ENCODE measurements at regions not wholly inside any gene's neighbourhood (a gene's known extent, or its start where the extent isn't known, plus 50 kb on each side); places are given as distances from the start of the nearest gene placed in this dataset.

DNA sequence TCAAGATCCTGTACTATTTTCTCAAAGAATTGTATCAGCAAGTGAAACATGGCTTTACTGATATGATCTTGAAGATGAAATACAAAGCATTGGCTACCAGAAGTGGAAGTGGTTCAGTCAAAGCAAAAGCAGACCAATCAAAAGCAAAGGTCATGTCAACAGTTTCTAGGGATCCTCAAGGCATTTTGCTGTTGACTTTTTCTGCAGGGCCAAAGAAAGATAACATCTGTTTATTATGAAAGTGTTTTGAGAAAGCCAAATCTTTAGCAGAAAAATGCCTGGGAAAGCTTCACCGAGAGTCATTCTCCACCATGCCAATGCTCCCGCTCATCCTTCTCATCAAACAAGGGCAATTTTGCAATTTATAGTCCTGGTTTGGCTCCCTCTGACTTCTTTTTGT is 90.3 kb upstream of the ACO1 start:
- peaks cover 0 to 7% of the 10 kb centered on the region in 2 donors for H3K9me3 Mint-ChIP-seq
- H3K4me1 Mint-ChIP-seq, result no peaks in the 10 kb centered on the region
- DNase-seq, result no peak
- H3K4me3 Mint-ChIP-seq, result no peak overlapping the region
- no peak for ATAC-seq (replicated peaks)
- H3K27ac Mint-ChIP-seq, result no peak overlapping the region
- no peaks in the 10 kb centered on the region for H3K36me3 Mint-ChIP-seq
- peaks cover 11 to 26% of the 10 kb centered on the region in 2 donors for H3K27me3 Mint-ChIP-seq

- H3K36me3 Mint-ChIP-seq, result no peaks in the 10 kb centered on the region
Observed at GRCh38 chr9:32300373-32300772, 84.1 kb upstream of the ACO1 start.

DNA sequence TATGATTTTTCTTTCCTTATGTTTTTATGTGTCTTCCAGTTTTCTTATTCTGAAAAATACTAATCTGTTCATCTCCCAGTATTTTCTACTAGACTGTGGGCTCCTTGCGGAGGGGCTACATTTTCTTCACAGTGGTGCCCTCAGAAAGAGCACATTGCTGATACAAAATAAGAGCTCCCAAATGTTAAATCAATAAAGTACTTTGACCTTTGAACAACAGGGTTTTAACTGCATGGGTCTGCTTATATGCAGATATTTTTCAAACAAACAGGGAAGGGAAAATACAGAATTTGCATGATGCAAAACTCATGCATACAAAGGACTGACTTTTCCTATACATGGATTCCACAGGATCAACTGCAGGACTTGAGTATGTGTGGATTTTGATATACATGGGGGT is 79.9 kb upstream of the ACO1 start:
- no peaks in the 10 kb centered on the region for H3K4me1 Mint-ChIP-seq
- H3K27me3 Mint-ChIP-seq, result no peaks in the 10 kb centered on the region
- no peaks in the 10 kb centered on the region for H3K36me3 Mint-ChIP-seq
- no peak for DNase-seq
- ATAC-seq (replicated peaks), result no peak
- H3K27ac Mint-ChIP-seq, result no peak overlapping the region
- H3K9me3 Mint-ChIP-seq, result peaks cover 7 to 8% of the 10 kb centered on the region in 2 donors
- no peak overlapping the region for H3K4me3 Mint-ChIP-seq

More at GRCh38 chr9:32300373-32300772, 84.1 kb upstream of the ACO1 start:
- Mint-ChIP-seq H3K9me3 (peaks cover 0 to 3% of the 10 kb centered on the region in 2 donors), H3K4me1 (no peaks in the 10 kb centered on the region), H3K27me3 (peaks cover 5 to 12% of the 10 kb centered on the region in 2 donors), H3K4me3 (no peak overlapping the region), H3K27ac (no peak overlapping the region)
- ATAC-seq (replicated peaks) (no peak), DNase-seq (no peak)

DNA sequence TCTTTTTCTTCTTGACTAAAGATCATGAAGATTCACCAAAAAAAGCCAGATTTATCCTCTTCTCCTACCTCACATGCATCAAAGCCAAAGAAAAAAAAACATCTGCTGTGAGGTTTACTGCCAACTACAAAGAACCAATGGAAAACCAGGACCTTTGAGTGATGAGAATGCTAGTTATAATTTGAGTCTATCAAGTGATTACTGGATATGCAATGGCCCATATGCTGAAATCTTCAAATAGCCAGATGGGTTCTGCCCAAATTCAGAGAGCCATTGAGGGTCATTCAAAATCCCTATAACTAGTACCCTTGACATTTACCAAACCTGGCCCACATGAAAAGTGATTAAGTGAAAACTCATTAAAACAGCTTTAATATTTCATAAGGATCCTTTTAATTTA is 78.4 kb upstream of the ACO1 start:
- no peaks in the 10 kb centered on the region for H3K4me1 Mint-ChIP-seq
- DNase-seq, result no peak
- peaks cover 7 to 8% of the 10 kb centered on the region in 2 donors for H3K9me3 Mint-ChIP-seq
- no peak overlapping the region for H3K27ac Mint-ChIP-seq
- ATAC-seq (replicated peaks), result no peak
- H3K4me3 Mint-ChIP-seq, result no peak overlapping the region
- H3K27me3 Mint-ChIP-seq, result no peaks in the 10 kb centered on the region
- no peaks in the 10 kb centered on the region for H3K36me3 Mint-ChIP-seq

DNA sequence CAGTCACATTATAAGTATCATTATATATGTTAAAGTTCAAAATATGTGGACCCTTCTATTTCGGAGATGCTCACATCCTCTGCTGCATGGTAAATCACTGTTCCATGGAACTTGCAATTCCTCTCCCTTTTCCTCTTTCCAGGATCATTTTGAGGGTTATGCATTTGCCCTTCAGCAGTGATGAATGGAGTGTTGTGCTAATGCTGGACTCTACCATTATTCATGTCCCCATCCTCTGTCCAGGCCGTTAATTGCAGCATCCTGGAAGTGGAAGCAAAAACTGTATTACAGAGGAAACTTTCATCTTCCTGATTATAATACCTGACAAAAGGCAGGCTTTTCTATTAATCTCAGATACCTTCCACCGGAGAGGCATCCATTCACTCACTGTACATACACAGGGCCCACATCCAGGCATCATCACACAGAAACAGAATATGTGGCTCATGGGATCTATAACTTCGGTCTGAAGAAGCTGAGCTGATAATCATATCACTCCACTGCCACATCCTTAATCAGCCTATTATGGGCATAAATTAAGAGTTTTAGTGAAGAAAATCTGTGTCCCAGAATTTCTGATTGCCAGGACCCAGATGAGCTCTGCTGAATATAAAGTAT is 65.0 kb upstream of the ACO1 start:
- H3K9me3 Mint-ChIP-seq, result peaks cover 4 to 7% of the 10 kb centered on the region in 2 donors
- DNase-seq (no peak), ATAC-seq (replicated peaks) (no peak)
- no peaks in the 10 kb centered on the region for H3K4me1 Mint-ChIP-seq
- peaks cover 0 to 8% of the 10 kb centered on the region in 2 donors for H3K27me3 Mint-ChIP-seq
- H3K27ac Mint-ChIP-seq, result no peak overlapping the region
- H3K4me3 Mint-ChIP-seq, result no peak overlapping the region
- H3K36me3 Mint-ChIP-seq, result no peaks in the 10 kb centered on the region

- DNase-seq, result no peak
- H3K9me3 Mint-ChIP-seq, result no peaks in the 10 kb centered on the region
- no peak overlapping the region for H3K27ac Mint-ChIP-seq
- ATAC-seq (replicated peaks), result no peak
- no peak overlapping the region for H3K4me3 Mint-ChIP-seq
- H3K36me3 Mint-ChIP-seq, result no peaks in the 10 kb centered on the region
- H3K27me3 Mint-ChIP-seq, result peaks cover 0 to 8% of the 10 kb centered on the region in 2 donors
- no peaks in the 10 kb centered on the region for H3K4me1 Mint-ChIP-seq
Observed at GRCh38 chr9:32322622-32323021, 61.8 kb upstream of the ACO1 start.

DNA sequence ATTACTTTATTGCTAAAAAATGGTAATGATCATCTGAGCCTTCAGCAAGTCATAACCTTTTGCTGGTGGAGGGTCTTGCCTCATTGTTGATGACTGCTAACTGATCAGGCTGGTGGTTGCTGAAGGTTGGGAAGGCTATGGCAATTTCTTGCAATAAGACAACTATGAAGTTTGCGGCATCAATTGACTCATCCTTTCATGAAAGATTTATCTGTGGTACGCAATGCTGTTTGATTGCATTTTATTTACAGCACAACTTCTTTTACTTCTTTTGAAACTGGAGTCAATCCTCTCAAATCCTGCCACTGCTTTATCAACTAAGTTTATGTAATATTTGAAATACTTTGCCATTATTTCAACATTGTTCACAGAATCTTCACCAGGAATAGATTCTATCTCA is 58.3 kb upstream of the ACO1 start:
- DNase-seq, result no peak
- peaks cover 4 to 19% of the 10 kb centered on the region in 2 donors for H3K27me3 Mint-ChIP-seq
- no peaks in the 10 kb centered on the region for H3K4me1 Mint-ChIP-seq
- no peaks in the 10 kb centered on the region for H3K36me3 Mint-ChIP-seq
- ATAC-seq (replicated peaks), result no peak
- H3K27ac Mint-ChIP-seq, result no peak overlapping the region
- H3K4me3 Mint-ChIP-seq, result no peak overlapping the region
- H3K9me3 Mint-ChIP-seq, result peaks cover 0 to 3% of the 10 kb centered on the region in 2 donors

- Mint-ChIP-seq H3K27me3 (peaks cover 4 to 18% of the 10 kb centered on the region in 2 donors), H3K4me1 (no peaks in the 10 kb centered on the region), H3K36me3 (no peaks in the 10 kb centered on the region), H3K9me3 (peaks cover 0 to 3% of the 10 kb centered on the region in 2 donors), H3K27ac (no peak overlapping the region), H3K4me3 (no peak overlapping the region)
- ATAC-seq (replicated peaks), result no peak
- DNase-seq, result no peak
Observed at GRCh38 chr9:32331240-32331639, 53.2 kb upstream of the ACO1 start.

GRCh38 chr9:32334112-32334511 is 50.3 kb upstream of the ACO1 start:
- Mint-ChIP-seq H3K27me3 (peaks cover 2 to 8% of the 10 kb centered on the region in 2 donors), H3K9me3 (peaks cover 0 to 1% of the 10 kb centered on the region in 2 donors), H3K4me1 (no peaks in the 10 kb centered on the region), H3K27ac (no peak overlapping the region), H3K36me3 (no peaks in the 10 kb centered on the region), H3K4me3 (no peak overlapping the region)
- ATAC-seq (replicated peaks) (no peak), DNase-seq (no peak)
